ENCODE measurements at regions not wholly inside any gene's neighbourhood (a gene's known extent, or its start where the extent isn't known, plus 50 kb on each side); places are given as distances from the start of the nearest gene placed in this dataset.

DNA sequence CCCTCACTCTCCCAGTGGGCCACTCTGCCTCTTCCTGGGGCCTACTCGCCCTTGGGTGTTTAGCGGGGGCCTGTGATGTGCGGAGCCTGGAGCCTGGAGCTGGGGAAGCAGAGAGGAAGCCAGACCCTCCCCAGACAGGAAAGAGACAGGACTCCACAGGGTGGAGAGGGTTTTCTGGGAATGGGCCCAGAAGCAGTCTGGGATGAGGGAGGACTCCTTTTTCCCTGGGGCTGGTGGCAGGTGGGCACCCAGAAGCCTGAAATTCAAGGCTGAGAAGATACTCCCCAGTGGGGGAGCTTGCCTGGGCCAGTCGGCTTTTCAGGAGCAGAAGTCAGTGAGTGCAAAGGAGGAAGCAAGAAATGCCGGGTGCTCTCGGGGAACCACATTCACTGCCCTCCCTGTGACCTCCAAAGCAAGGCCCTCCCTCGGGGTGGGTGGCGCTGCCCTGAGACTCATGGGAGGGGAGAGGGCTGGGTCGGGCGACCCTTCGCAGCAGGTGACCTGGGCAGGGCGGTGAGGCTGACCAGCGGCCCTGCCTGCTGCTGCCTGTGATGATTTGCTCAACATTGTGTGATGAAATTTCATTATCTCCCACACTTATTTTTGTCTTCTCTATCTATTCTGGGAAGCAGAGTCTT, 1377.4 kb downstream of the BRD1 start:
- TF ChIP-seq, protein P1, sequence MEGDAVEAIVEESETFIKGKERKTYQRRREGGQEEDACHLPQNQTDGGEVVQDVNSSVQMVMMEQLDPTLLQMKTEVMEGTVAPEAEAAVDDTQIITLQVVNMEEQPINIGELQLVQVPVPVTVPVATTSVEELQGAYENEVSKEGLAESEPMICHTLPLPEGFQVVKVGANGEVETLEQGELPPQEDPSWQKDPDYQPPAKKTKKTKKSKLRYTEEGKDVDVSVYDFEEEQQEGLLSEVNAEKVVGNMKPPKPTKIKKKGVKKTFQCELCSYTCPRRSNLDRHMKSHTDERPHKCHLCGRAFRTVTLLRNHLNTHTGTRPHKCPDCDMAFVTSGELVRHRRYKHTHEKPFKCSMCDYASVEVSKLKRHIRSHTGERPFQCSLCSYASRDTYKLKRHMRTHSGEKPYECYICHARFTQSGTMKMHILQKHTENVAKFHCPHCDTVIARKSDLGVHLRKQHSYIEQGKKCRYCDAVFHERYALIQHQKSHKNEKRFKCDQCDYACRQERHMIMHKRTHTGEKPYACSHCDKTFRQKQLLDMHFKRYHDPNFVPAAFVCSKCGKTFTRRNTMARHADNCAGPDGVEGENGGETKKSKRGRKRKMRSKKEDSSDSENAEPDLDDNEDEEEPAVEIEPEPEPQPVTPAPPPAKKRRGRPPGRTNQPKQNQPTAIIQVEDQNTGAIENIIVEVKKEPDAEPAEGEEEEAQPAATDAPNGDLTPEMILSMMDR (IDR thresholded peaks at IDR 0.05; ENCODE audit: insufficient read depth, low read length, poor library complexity, severe bottlenecking): no peak
- no peak for TF ChIP-seq EZH2phosphoT487 (conservative IDR thresholded peaks at IDR 0.05; ENCODE audit: low read length)
- H3K36me3 ChIP-seq (ENCODE audit: low read length): no peaks in the 10 kb centered on the region
- H3K4me2 ChIP-seq (ENCODE audit: low read depth, low read length, poor library complexity, severe bottlenecking): no peak overlapping the region
- H3K27ac ChIP-seq (ENCODE audit: low read depth, low read length): no peak overlapping the region
- H3K9me3 ChIP-seq (ENCODE audit: insufficient read depth, low read length): no peaks in the 10 kb centered on the region
- H3F3A ChIP-seq (ENCODE audit: insufficient read depth): no peaks in the 10 kb centered on the region
- H3K9ac ChIP-seq (ENCODE audit: low read length): no peak overlapping the region
- H3K27me3 ChIP-seq (ENCODE audit: low read length): no peaks in the 10 kb centered on the region
- H4K20me1 ChIP-seq (ENCODE audit: low read depth, low read length): no peaks in the 10 kb centered on the region
- H2AFZ ChIP-seq (ENCODE audit: low read depth, low read length, severe bottlenecking): no peak overlapping the region
- H3K4me3 ChIP-seq (ENCODE audit: insufficient read depth, low read length, poor library complexity, severe bottlenecking): no peak overlapping the region
- H3K79me2 ChIP-seq (ENCODE audit: insufficient read depth, low read length): no peaks in the 10 kb centered on the region
- H3K9me2 ChIP-seq (replicated peaks; ENCODE audit: insufficient read depth, low read length): no peaks in the 10 kb centered on the region

- Histone ChIP-seq H3K4me2 (ENCODE audit: low read depth, low read length, poor library complexity, severe bottlenecking) (no peak overlapping the region), H3K9me3 (ENCODE audit: insufficient read depth, low read length) (no peaks in the 10 kb centered on the region), H3K9me2 (replicated peaks; ENCODE audit: insufficient read depth, low read length) (no peaks in the 10 kb centered on the region), H3F3A (ENCODE audit: insufficient read depth) (no peaks in the 10 kb centered on the region), H3K27ac (ENCODE audit: low read depth, low read length) (no peak overlapping the region), H3K9ac (ENCODE audit: low read length) (no peak overlapping the region), H4K20me1 (ENCODE audit: low read depth, low read length) (no peaks in the 10 kb centered on the region), H3K27me3 (ENCODE audit: low read length) (no peaks in the 10 kb centered on the region), H3K79me2 (ENCODE audit: insufficient read depth, low read length) (no peaks in the 10 kb centered on the region), H3K4me3 (ENCODE audit: insufficient read depth, low read length, poor library complexity, severe bottlenecking) (no peak overlapping the region), H2AFZ (ENCODE audit: low read depth, low read length, severe bottlenecking) (no peak overlapping the region), H3K36me3 (ENCODE audit: low read length) (no peaks in the 10 kb centered on the region)
- no peak for TF ChIP-seq EZH2phosphoT487 (conservative IDR thresholded peaks at IDR 0.05; ENCODE audit: low read length)
- TF ChIP-seq, protein P1 (IDR thresholded peaks at IDR 0.05; ENCODE audit: insufficient read depth, low read length, poor library complexity, severe bottlenecking): no peak
These were observed 1378.0 kb downstream of the BRD1 start for GRCh38 chr22:48449466-48450187.

- H3K27me3 ChIP-seq (ENCODE audit: low read length): no peaks in the 10 kb centered on the region
These were observed 1378.9 kb downstream of the BRD1 start for GRCh38 chr22:48448821-48449220.

More at GRCh38 chr22:48448821-48449220, 1378.9 kb downstream of the BRD1 start:
- H3K4me2 ChIP-seq (ENCODE audit: low read depth, low read length, poor library complexity, severe bottlenecking): no peak overlapping the region
- H4K20me1 ChIP-seq (ENCODE audit: low read depth, low read length): no peaks in the 10 kb centered on the region
- H3K9me3 ChIP-seq (ENCODE audit: insufficient read depth, low read length): no peaks in the 10 kb centered on the region
- no peak for TF ChIP-seq EZH2phosphoT487 (conservative IDR thresholded peaks at IDR 0.05; ENCODE audit: low read length)
- TF ChIP-seq, protein P1 (IDR thresholded peaks at IDR 0.05; ENCODE audit: insufficient read depth, low read length, poor library complexity, severe bottlenecking): no peak
- H3K27ac ChIP-seq (ENCODE audit: low read depth, low read length): no peak overlapping the region
- no peaks in the 10 kb centered on the region for H3K36me3 ChIP-seq (ENCODE audit: low read length)
- no peaks in the 10 kb centered on the region for H3F3A ChIP-seq (ENCODE audit: insufficient read depth)
- no peaks in the 10 kb centered on the region for H3K9me2 ChIP-seq (replicated peaks; ENCODE audit: insufficient read depth, low read length)
- H3K4me3 ChIP-seq (ENCODE audit: insufficient read depth, low read length, poor library complexity, severe bottlenecking): no peak overlapping the region
- no peak overlapping the region for H3K9ac ChIP-seq (ENCODE audit: low read length)
- no peaks in the 10 kb centered on the region for H3K79me2 ChIP-seq (ENCODE audit: insufficient read depth, low read length)
- no peak overlapping the region for H2AFZ ChIP-seq (ENCODE audit: low read depth, low read length, severe bottlenecking)
